H9 (cell line): ENCODE measurements at regions not wholly inside any gene's neighbourhood (a gene's known extent, or its start where the extent isn't known, plus 50 kb on each side); places are given as distances from the start of the nearest gene placed in this dataset.
"Not testable (repeated sequence)": the region's sequence is repeated elsewhere in the genome, so short reads cannot be mapped to it uniquely, and the experiment has no call there.

Experiments used
- DNase-seq: peaks from one replicate; pipeline ENCODE4 v3.0.0-alpha.2; 2017
- H2AFZ ChIP-seq: one replicate; pipeline ENCODE4 v1.6.1; 2013; ENCODE audit warnings: mild to moderate bottlenecking, low read length, control low read depth, moderate library complexity
- H2AK5ac ChIP-seq: 2 replicates; pipeline ENCODE4 v1.6.1; 2013; ENCODE audit warnings: low read length, control low read depth, mixed read lengths; ENCODE audit not compliant: insufficient read length
- H2BK120ac ChIP-seq: one replicate; pipeline ENCODE4 v1.6.1; 2013; ENCODE audit warnings: low read depth, mild to moderate bottlenecking, low read length, control low read depth, inconsistent platforms; ENCODE audit not compliant: poor library complexity, severe bottlenecking
- H2BK12ac ChIP-seq: 2 replicates; pipeline ENCODE4 v1.6.1; 2013; ENCODE audit warnings: low read length, control low read depth, mixed read lengths, low read depth; ENCODE audit not compliant: insufficient read length
- H2BK15ac ChIP-seq: 2 replicates; pipeline ENCODE4 v1.6.1; 2013; ENCODE audit warnings: low read depth, low read length, control low read depth
- H2BK20ac ChIP-seq: one replicate; pipeline ENCODE4 v1.6.1; 2013; ENCODE audit warnings: low read depth, mild to moderate bottlenecking, low read length, control low read depth, inconsistent platforms; ENCODE audit not compliant: poor library complexity, severe bottlenecking
- H2BK5ac ChIP-seq: 2 replicates; pipeline ENCODE4 v1.6.1; 2013; ENCODE audit warnings: low read length, control low read depth, mixed read lengths; ENCODE audit not compliant: insufficient read length
- H3K14ac ChIP-seq: 2 replicates; pipeline ENCODE4 v1.6.1; 2013; ENCODE audit warnings: low read length, control low read depth; ENCODE audit not compliant: insufficient read depth
- H3K18ac ChIP-seq: 2 replicates; pipeline ENCODE4 v1.6.1; 2013; ENCODE audit warnings: low read depth, mild to moderate bottlenecking, mixed read lengths, low read length, control low read depth; ENCODE audit not compliant: insufficient read length
- H3K23ac ChIP-seq: 2 replicates; pipeline ENCODE4 v1.6.1; 2013; ENCODE audit warnings: low read length, control low read depth, mixed read lengths, low read depth; ENCODE audit not compliant: insufficient read length
- H3K23me2 ChIP-seq: 2 replicates; pipeline ENCODE4 v1.6.1; 2013; ENCODE audit warnings: low read depth, mild to moderate bottlenecking, mixed read lengths, low read length, control low read depth; ENCODE audit not compliant: insufficient read length, poor library complexity, severe bottlenecking
- H3K27ac ChIP-seq: 2 replicates; pipeline ENCODE4 v1.5.1; 2013; ENCODE audit warnings: low read length, control low read depth, mixed read lengths, low read depth; ENCODE audit not compliant: insufficient read length
- H3K27me3 ChIP-seq: 2 replicates; pipeline ENCODE4 v1.6.1; 2013; ENCODE audit warnings: low read length, control low read depth, inconsistent platforms; ENCODE audit not compliant: insufficient read depth
- H3K4ac ChIP-seq: 2 replicates; pipeline ENCODE4 v1.6.1; 2013; ENCODE audit warnings: low read depth, mild to moderate bottlenecking, control low read depth, inconsistent platforms, low read length, moderate library complexity
- H3K4me1 ChIP-seq: 2 replicates; pipeline ENCODE4 v1.6.1; 2013; ENCODE audit warnings: low read length, control low read depth, inconsistent platforms; ENCODE audit not compliant: insufficient read depth
- H3K4me2 ChIP-seq: 2 replicates; pipeline ENCODE4 v1.6.1; 2013; ENCODE audit warnings: low read length, control low read depth, mixed read lengths; ENCODE audit not compliant: insufficient read length, insufficient read depth
- H3K56ac ChIP-seq: 2 replicates; pipeline ENCODE4 v1.6.1; 2013; ENCODE audit warnings: low read depth, mild to moderate bottlenecking, mixed read lengths, low read length, control low read depth; ENCODE audit not compliant: insufficient read length
- H3K79me1 ChIP-seq: 2 replicates; pipeline ENCODE4 v1.6.1; 2013; ENCODE audit warnings: low read depth, mild to moderate bottlenecking, moderate library complexity, low read length, control low read depth, inconsistent platforms; ENCODE audit not compliant: insufficient read depth, poor library complexity, severe bottlenecking
- H3K79me2 ChIP-seq: 2 replicates; pipeline ENCODE4 v1.6.1; 2013; ENCODE audit warnings: low read length, control low read depth, inconsistent platforms; ENCODE audit not compliant: insufficient read depth
- H3K9ac ChIP-seq: 2 replicates; pipeline ENCODE4 v1.6.1; 2013; ENCODE audit warnings: low read length, control low read depth, mixed read lengths; ENCODE audit not compliant: insufficient read length; ENCODE audit errors: extremely low read depth
- H3K9me3 ChIP-seq: one replicate; pipeline ENCODE4 v1.6.1; 2013; ENCODE audit warnings: low read depth, low read length, inconsistent platforms; ENCODE audit not compliant: control insufficient read depth
- H3T11ph ChIP-seq: one replicate; pipeline ENCODE4 v1.6.1; 2013; ENCODE audit warnings: mild to moderate bottlenecking, low read length, control low read depth, inconsistent platforms
- H4K20me1 ChIP-seq: one replicate; pipeline ENCODE4 v1.6.1; 2013; ENCODE audit not compliant: control insufficient read depth, insufficient read length, insufficient read depth
- H4K5ac ChIP-seq: 2 replicates; pipeline ENCODE4 v1.6.1; 2013; ENCODE audit warnings: low read depth, mild to moderate bottlenecking, mixed read lengths, low read length, control low read depth; ENCODE audit not compliant: insufficient read length
- H4K8ac ChIP-seq: replicated peaks from 2 replicates; pipeline ENCODE4 v1.6.1; 2013; ENCODE audit warnings: low read length, control low read depth, mixed read lengths, low read depth; ENCODE audit not compliant: insufficient read length
- H4K91ac ChIP-seq: 2 replicates; pipeline ENCODE4 v1.6.1; 2013; ENCODE audit warnings: low read depth, mild to moderate bottlenecking, moderate library complexity, mixed read lengths, low read length, control low read depth; ENCODE audit not compliant: insufficient read length
- H3K27ac Mint-ChIP-seq, 3 experiments: 2 replicates in 2 of 3; 3 replicates in 1 of 3; pipeline ENCODE4 v1.8.0; 2020 to 2021; ENCODE audit warnings: mixed read lengths in 3 of 3, mild to moderate bottlenecking in 1 of 3, moderate library complexity in 1 of 3
- H3K27me3 Mint-ChIP-seq: 2 replicates; pipeline ENCODE4 v1.8.0; 2021; ENCODE audit warnings: low read depth, mild to moderate bottlenecking, moderate library complexity, mixed read lengths
- H3K36me3 Mint-ChIP-seq, 3 experiments: 2 replicates in 2 of 3; 3 replicates in 1 of 3; pipeline ENCODE4 v1.8.0; 2020 to 2021; ENCODE audit warnings: low read depth in 3 of 3, mixed read lengths in 3 of 3; ENCODE audit not compliant: insufficient read depth in 1 of 3
- H3K4me1 Mint-ChIP-seq, 2 experiments: 2 replicates each; pipeline ENCODE4 v1.8.0; 2020; ENCODE audit warnings: mixed read lengths in 2 of 2
- H3K4me3 Mint-ChIP-seq, 2 experiments: 2 replicates in 1 of 2; 3 replicates in 1 of 2; pipeline ENCODE4 v1.8.0; 2020 to 2021; ENCODE audit warnings: mild to moderate bottlenecking in 2 of 2, mixed read lengths in 2 of 2, moderate library complexity in 1 of 2
- H3K9me3 Mint-ChIP-seq, 2 experiments: 2 replicates in 1 of 2; 3 replicates in 1 of 2; pipeline ENCODE4 v1.8.0; 2020; ENCODE audit warnings: mild to moderate bottlenecking in 2 of 2, mixed read lengths in 2 of 2, moderate library complexity in 1 of 2
- WGBS: extraction: QIAGEN DNeasy Blood & Tissue Kit; methylation state at CpG from one replicate; pipeline ENCODE4 v1.1.7; 2013; ENCODE audit warnings: missing lambda C conversion rate, low lambda C conversion rate, mixed read lengths; ENCODE audit not compliant: insufficient read length; ENCODE audit errors: extremely low coverage; 5-methylcytosine and 5-hydroxymethylcytosine counted together
- TF ChIP-seq, protein P1 (sequence below): fragments of 200-600 bp; sonication (generic); conservative IDR thresholded peaks from 3 replicates; pipeline ENCODE4 v1.8.0; 2021; ENCODE audit warnings: antibody characterized with exemption, mild to moderate bottlenecking

DNA sequence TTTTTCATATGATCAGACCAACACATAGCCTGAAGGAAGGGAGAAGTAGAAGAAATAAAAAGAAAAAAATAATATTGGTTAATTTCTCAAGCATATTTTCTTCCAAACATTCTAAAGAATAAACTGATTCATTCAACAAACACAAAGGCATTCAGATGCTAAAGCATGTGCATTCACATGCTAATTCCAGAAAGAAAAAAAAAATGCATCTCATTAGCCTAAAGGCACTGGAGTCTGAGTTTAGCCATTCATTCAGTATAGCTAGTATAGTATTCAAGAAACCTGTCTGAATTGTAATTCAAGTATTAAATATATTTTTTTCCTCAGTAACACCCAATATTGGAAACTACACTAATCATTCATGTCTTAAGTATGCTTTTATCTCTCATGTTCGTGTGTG, 61.0 kb upstream of the FER start:
- Mint-ChIP-seq H3K4me3 (peak overlapping the region in 1 of 2 experiments; percentile 64; a peak in 2 of 5 replicates), H3K4me1 (peaks cover 38 to 40% of the 10 kb centered on the region in 2 experiments), H3K27me3 (peaks cover 2% of the 10 kb centered on the region; the same call in 1 of the 2 replicates), H3K27ac (peak overlapping the region; percentile 97 to 100 (median 98); a peak in 5 of 7 replicates), H3K36me3 (peaks cover 0 to 12% (median 0%) of the 10 kb centered on the region in 3 experiments; a peak in 1 of 7 replicates), H3K9me3 (peaks cover 0 to 6% of the 10 kb centered on the region in 2 experiments; a peak in 1 of 5 replicates)
- H4K8ac ChIP-seq = no peak overlapping the region
- H2BK120ac ChIP-seq = no peak overlapping the region
- no peak overlapping the region for H2BK20ac ChIP-seq
- H3K18ac ChIP-seq = no peak overlapping the region
- H3K56ac ChIP-seq = no peak overlapping the region
- H2AFZ ChIP-seq = no peak overlapping the region
- H2BK5ac ChIP-seq = no peak overlapping the region
- H3K79me2 ChIP-seq = no peaks in the 10 kb centered on the region
- H3K14ac ChIP-seq = no peak overlapping the region
- no peaks in the 10 kb centered on the region for H3K9me3 ChIP-seq
- H2BK12ac ChIP-seq = no peak overlapping the region
- H3K4me2 ChIP-seq = no peak overlapping the region
- H2BK15ac ChIP-seq = no peak overlapping the region
- no peak overlapping the region for H3T11ph ChIP-seq
- no peaks in the 10 kb centered on the region for H4K20me1 ChIP-seq
- no peak overlapping the region for H4K5ac ChIP-seq
- DNase-seq = no peak
- no peak overlapping the region for H2AK5ac ChIP-seq
- H3K9ac ChIP-seq = no peak overlapping the region
- H3K23me2 ChIP-seq = no peaks in the 10 kb centered on the region
- TF ChIP-seq, protein P1, sequence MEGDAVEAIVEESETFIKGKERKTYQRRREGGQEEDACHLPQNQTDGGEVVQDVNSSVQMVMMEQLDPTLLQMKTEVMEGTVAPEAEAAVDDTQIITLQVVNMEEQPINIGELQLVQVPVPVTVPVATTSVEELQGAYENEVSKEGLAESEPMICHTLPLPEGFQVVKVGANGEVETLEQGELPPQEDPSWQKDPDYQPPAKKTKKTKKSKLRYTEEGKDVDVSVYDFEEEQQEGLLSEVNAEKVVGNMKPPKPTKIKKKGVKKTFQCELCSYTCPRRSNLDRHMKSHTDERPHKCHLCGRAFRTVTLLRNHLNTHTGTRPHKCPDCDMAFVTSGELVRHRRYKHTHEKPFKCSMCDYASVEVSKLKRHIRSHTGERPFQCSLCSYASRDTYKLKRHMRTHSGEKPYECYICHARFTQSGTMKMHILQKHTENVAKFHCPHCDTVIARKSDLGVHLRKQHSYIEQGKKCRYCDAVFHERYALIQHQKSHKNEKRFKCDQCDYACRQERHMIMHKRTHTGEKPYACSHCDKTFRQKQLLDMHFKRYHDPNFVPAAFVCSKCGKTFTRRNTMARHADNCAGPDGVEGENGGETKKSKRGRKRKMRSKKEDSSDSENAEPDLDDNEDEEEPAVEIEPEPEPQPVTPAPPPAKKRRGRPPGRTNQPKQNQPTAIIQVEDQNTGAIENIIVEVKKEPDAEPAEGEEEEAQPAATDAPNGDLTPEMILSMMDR = no peak
- H3K79me1 ChIP-seq = no peaks in the 10 kb centered on the region
- no CpG with 5 or more reads among the region's 1 CpG for WGBS
- H3K4ac ChIP-seq = no peak overlapping the region
- H3K23ac ChIP-seq = no peak overlapping the region
- H3K27ac ChIP-seq = peak overlapping the region; percentile 38
- H3K27me3 ChIP-seq = no peaks in the 10 kb centered on the region
- peaks cover 11% of the 10 kb centered on the region; the same call in 1 of the 2 replicates for H3K4me1 ChIP-seq
- no peak overlapping the region for H4K91ac ChIP-seq

DNA sequence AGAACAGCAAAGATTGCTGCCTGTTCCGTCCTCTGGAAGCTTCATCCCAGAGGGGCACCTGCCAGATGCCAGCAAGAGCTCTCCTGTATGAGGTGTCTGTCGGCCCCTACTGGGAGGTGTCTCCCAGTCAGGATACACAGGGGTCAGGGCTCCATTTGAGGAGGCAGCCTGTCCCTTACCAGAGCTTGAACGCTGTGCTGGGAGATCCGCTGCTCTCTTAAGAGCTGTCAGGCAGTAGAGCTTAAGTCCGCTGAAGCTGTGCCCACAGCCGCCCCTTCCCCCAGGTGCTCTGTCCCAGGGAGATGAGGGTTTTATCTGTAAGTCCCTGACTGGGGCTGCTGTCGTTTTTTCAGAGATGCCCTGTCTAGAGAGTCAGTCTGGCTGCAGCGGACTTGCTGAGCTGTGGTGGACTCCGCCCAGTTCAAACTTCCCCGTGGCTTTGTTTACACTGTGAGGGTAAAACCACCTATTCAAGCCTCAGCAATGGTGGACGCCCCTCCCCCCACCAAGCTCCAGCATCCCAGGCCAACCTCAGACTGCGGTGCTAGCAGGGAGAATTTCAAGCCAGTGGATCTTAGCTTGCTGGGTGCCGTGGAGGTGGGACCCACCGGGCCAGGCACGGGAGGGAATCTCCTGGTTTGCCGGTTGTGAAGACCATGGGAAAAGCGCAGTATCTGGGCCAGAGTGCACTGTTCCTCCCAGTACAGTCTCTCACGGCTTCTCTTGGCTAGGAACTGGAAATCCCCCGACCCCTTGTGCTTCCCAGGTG, 62.1 kb upstream of the FER start:
- H3K56ac ChIP-seq, H4K20me1 ChIP-seq, H3K27me3 Mint-ChIP-seq, H2BK120ac ChIP-seq, H2BK5ac ChIP-seq, H3T11ph ChIP-seq, H3K4me2 ChIP-seq, H3K9ac ChIP-seq, H3K79me1 ChIP-seq, H3K9me3 ChIP-seq, H3K9me3 Mint-ChIP-seq, H2BK20ac ChIP-seq, H2AFZ ChIP-seq, H3K23ac ChIP-seq, H3K23me2 ChIP-seq, H3K27ac ChIP-seq, H3K79me2 ChIP-seq, H2BK15ac ChIP-seq, H3K4ac ChIP-seq, H4K8ac ChIP-seq, H2BK12ac ChIP-seq, H2AK5ac ChIP-seq, H3K27me3 ChIP-seq: not testable (repeated sequence)
- H3K36me3 Mint-ChIP-seq = peaks cover 0 to 12% (median 0%) of the 10 kb centered on the region in 3 experiments; a peak in 1 of 7 replicates
- Histone ChIP-seq H4K5ac (peak overlapping the region; percentile 10), H3K4me1 (peaks cover 11% of the 10 kb centered on the region; the same call in 1 of the 2 replicates), H3K14ac (peak overlapping the region; percentile 68; the same call in 1 of the 2 replicates), H4K91ac (peak overlapping the region; percentile 43), H3K18ac (peak overlapping the region; percentile 61)
- peaks cover 38 to 45% of the 10 kb centered on the region in 2 experiments for H3K4me1 Mint-ChIP-seq
- H3K4me3 Mint-ChIP-seq = peak overlapping the region; percentile 53 to 56; a peak in 4 of 5 replicates
- no CpG with 5 or more reads among the region's 19 CpGs for WGBS
- H3K27ac Mint-ChIP-seq = peak overlapping the region; percentile 97 to 100 (median 98)
- DNase-seq = peak; percentile 80
